Right forelimb (tissue), 1 donor: ENCODE measurements at regions not wholly inside any gene's neighbourhood (a gene's known extent, or its start where the extent isn't known, plus 50 kb on each side); places are given as distances from the start of the nearest gene placed in this dataset.

ENCODE experiments used
- DNase-seq: peaks from one replicate; pipeline ENCODE4 v3.0.0-alpha.2; 2018

- DNase-seq: no peak
These were observed 178.9 kb upstream of the IVNS1ABP start for GRCh38 chr1:185495898-185496297.

- no peak for DNase-seq
These were observed 178.0 kb upstream of the IVNS1ABP start for GRCh38 chr1:185495007-185495406.

- DNase-seq: no peak
These were observed 175.2 kb upstream of the IVNS1ABP start for GRCh38 chr1:185492089-185492825.

GRCh38 chr1:185491604-185492003 is 174.6 kb upstream of the IVNS1ABP start:
- DNase-seq: no peak

GRCh38 chr1:185490924-185491323 is 173.9 kb upstream of the IVNS1ABP start:
- no peak for DNase-seq

- DNase-seq: no peak
These were observed 172.4 kb upstream of the IVNS1ABP start for GRCh38 chr1:185489406-185489805.

GRCh38 chr1:185488808-185489207 is 171.8 kb upstream of the IVNS1ABP start:
- no peak for DNase-seq

GRCh38 chr1:185487936-185488335 is 170.9 kb upstream of the IVNS1ABP start:
- DNase-seq: no peak

GRCh38 chr1:185487026-185487425 is 170.0 kb upstream of the IVNS1ABP start:
- no peak for DNase-seq

GRCh38 chr1:185486346-185486745 is 169.3 kb upstream of the IVNS1ABP start:
- DNase-seq: no peak

- no peak for DNase-seq
These were observed 166.8 kb upstream of the IVNS1ABP start for GRCh38 chr1:185483664-185484450.

GRCh38 chr1:185483217-185483616 is 166.2 kb upstream of the IVNS1ABP start:
- no peak for DNase-seq

GRCh38 chr1:185480545-185480944 is 163.5 kb upstream of the IVNS1ABP start:
- no peak for DNase-seq

GRCh38 chr1:185479796-185480195 is 162.8 kb upstream of the IVNS1ABP start:
- no peak for DNase-seq

GRCh38 chr1:185478877-185479276 is 161.8 kb upstream of the IVNS1ABP start:
- DNase-seq: no peak

GRCh38 chr1:185477638-185478580 is 160.9 kb upstream of the IVNS1ABP start:
- DNase-seq: no peak

- no peak for DNase-seq
These were observed 157.6 kb upstream of the IVNS1ABP start for GRCh38 chr1:185474440-185475149.

GRCh38 chr1:185473186-185473585 is 156.1 kb upstream of the IVNS1ABP start:
- no peak for DNase-seq

GRCh38 chr1:185468626-185469025 is 151.6 kb upstream of the IVNS1ABP start:
- no peak for DNase-seq

GRCh38 chr1:185467122-185467521 is 150.1 kb upstream of the IVNS1ABP start:
- no peak for DNase-seq

- DNase-seq: no peak
These were observed 147.7 kb upstream of the IVNS1ABP start for GRCh38 chr1:185464777-185465176.

GRCh38 chr1:185463433-185463832 is 146.4 kb upstream of the IVNS1ABP start:
- no peak for DNase-seq
